ENCODE measurements at regions not wholly inside any gene's neighbourhood (a gene's known extent, or its start where the extent isn't known, plus 50 kb on each side); places are given as distances from the start of the nearest gene placed in this dataset.

DNA sequence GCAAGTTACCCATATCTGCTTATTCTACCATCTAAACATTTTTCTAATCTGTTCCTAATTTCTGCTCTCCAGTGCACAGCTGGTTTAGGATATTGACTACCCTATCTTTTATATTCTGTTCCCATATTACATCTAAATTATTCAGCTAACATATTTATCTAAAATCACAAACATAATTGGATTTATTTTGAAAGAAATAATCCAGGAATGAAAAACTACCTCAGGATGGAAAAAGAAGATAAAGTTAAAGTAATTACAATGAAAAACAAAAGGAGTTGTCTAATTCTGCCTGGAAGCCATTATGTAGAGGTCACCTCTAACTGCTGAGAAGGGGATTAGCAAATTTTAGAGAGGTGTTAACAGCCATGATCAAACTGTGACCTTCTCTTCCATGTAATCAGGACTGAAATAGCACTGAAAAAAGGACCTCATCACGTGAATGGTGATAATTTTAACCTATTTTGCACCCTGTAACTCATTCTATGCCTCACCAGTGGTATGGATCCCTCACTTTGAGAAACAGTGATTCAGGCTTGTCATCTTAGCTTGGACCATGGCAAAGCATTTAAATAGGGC, 653.3 kb downstream of the CDH11 start:
- H4K8ac ChIP-seq (replicated peaks; ENCODE audit: insufficient read length, low read depth, low read length), result no peak overlapping the region
- H3K4me2 ChIP-seq (ENCODE audit: insufficient read depth, insufficient read length, low read length), result no peak overlapping the region
- no peak for DNase-seq
- no peak overlapping the region for H3K27ac ChIP-seq (ENCODE audit: insufficient read length, low read depth, low read length)
- Mint-ChIP-seq H3K27me3 (ENCODE audit: low read depth) (no peaks in the 10 kb centered on the region), H3K27ac (no peak overlapping the region), H3K36me3 (ENCODE audit: insufficient read depth in 1 of 3, low read depth in 3 of 3) (peaks cover 3 to 4% (median 4%) of the 10 kb centered on the region in 3 experiments; a peak in 4 of 7 replicates), H3K4me3 (no peak overlapping the region), H3K4me1 (no peaks in the 10 kb centered on the region), H3K9me3 (peaks cover 9 to 14% of the 10 kb centered on the region in 2 experiments)
- WGBS (ENCODE audit: extremely low coverage, insufficient read length, low lambda C conversion rate), result no CpG with 5 or more reads among the region's 1 CpG
- no peaks in the 10 kb centered on the region for H3K23me2 ChIP-seq (ENCODE audit: insufficient read length, low read depth, low read length, poor library complexity, severe bottlenecking)
- no peak overlapping the region for H2BK120ac ChIP-seq (ENCODE audit: low read depth, low read length, poor library complexity, severe bottlenecking)
- H3K79me1 ChIP-seq (ENCODE audit: insufficient read depth, low read depth, low read length, poor library complexity, severe bottlenecking), result no peaks in the 10 kb centered on the region
- H2AFZ ChIP-seq (ENCODE audit: low read length), result no peak overlapping the region
- H4K5ac ChIP-seq (ENCODE audit: insufficient read length, low read depth, low read length), result no peak overlapping the region
- no peak overlapping the region for H3K4ac ChIP-seq (ENCODE audit: low read depth, low read length)
- H3K23ac ChIP-seq (ENCODE audit: insufficient read length, low read depth, low read length), result no peak overlapping the region
- no peak overlapping the region for H3K18ac ChIP-seq (ENCODE audit: insufficient read length, low read depth, low read length)
- H2BK20ac ChIP-seq (ENCODE audit: low read depth, low read length, poor library complexity, severe bottlenecking), result no peak overlapping the region
- no peak overlapping the region for H3K14ac ChIP-seq (ENCODE audit: insufficient read depth, low read length)
- no peaks in the 10 kb centered on the region for H3K9me3 ChIP-seq (ENCODE audit: control insufficient read depth, low read depth, low read length)
- TF ChIP-seq, protein P1, sequence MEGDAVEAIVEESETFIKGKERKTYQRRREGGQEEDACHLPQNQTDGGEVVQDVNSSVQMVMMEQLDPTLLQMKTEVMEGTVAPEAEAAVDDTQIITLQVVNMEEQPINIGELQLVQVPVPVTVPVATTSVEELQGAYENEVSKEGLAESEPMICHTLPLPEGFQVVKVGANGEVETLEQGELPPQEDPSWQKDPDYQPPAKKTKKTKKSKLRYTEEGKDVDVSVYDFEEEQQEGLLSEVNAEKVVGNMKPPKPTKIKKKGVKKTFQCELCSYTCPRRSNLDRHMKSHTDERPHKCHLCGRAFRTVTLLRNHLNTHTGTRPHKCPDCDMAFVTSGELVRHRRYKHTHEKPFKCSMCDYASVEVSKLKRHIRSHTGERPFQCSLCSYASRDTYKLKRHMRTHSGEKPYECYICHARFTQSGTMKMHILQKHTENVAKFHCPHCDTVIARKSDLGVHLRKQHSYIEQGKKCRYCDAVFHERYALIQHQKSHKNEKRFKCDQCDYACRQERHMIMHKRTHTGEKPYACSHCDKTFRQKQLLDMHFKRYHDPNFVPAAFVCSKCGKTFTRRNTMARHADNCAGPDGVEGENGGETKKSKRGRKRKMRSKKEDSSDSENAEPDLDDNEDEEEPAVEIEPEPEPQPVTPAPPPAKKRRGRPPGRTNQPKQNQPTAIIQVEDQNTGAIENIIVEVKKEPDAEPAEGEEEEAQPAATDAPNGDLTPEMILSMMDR (conservative IDR thresholded peaks at IDR 0.05), result no peak
- H4K20me1 ChIP-seq (ENCODE audit: control insufficient read depth, insufficient read depth, insufficient read length), result no peaks in the 10 kb centered on the region
- H4K91ac ChIP-seq (ENCODE audit: insufficient read length, low read depth, low read length), result no peak overlapping the region
- no peaks in the 10 kb centered on the region for H3K27me3 ChIP-seq (ENCODE audit: insufficient read depth, low read length)
- H3T11ph ChIP-seq (ENCODE audit: low read length), result no peak overlapping the region
- H3K9ac ChIP-seq (ENCODE audit: extremely low read depth, insufficient read length, low read length), result no peak overlapping the region
- H3K79me2 ChIP-seq (ENCODE audit: insufficient read depth, low read length), result no peaks in the 10 kb centered on the region
- no peak overlapping the region for H3K56ac ChIP-seq (ENCODE audit: insufficient read length, low read depth, low read length)
- no peak overlapping the region for H2BK12ac ChIP-seq (ENCODE audit: insufficient read length, low read depth, low read length)
- no peak overlapping the region for H2BK15ac ChIP-seq (ENCODE audit: low read depth, low read length)
- no peaks in the 10 kb centered on the region for H3K4me1 ChIP-seq (ENCODE audit: insufficient read depth, low read length)
- H2AK5ac ChIP-seq (ENCODE audit: insufficient read length, low read length), result no peak overlapping the region
- H2BK5ac ChIP-seq (ENCODE audit: insufficient read length, low read length), result no peak overlapping the region

Measured in H9 (cell line).